GM12891 (cell line): ENCODE measurements at regions not wholly inside any gene's neighbourhood (a gene's known extent, or its start where the extent isn't known, plus 50 kb on each side); places are given as distances from the start of the nearest gene placed in this dataset.

Experiments used
- POLR2A ChIP-seq: IDR thresholded peaks from 2 replicates; pipeline ENCODE4 v1.6.1; 2011; ENCODE audit warnings: low read depth, low read length, control low read depth
- POLR2AphosphoS5 ChIP-seq: IDR thresholded peaks from 2 replicates; pipeline ENCODE4 v1.6.1; 2011; ENCODE audit warnings: low read depth, low read length, control low read depth

DNA sequence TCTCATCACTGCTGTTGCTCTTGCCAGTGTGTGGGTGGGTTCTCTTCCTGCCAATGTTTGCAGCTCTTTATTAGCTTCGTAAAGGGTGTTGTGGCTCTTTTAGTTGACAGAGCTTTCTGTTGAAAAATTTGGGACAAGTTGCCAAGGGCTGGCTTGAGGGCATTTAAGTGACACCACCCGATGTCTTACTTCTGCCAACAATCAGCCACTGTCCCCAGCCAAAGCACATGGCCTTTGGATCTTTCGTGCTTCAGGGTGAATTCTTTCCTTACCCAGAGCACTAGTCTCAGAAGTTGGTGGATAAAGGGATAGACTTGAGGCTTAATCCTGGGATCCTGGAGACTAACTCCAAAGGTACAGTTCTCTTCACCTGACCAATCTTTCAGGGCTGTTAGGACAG is 113.6 kb downstream of the SOX3 start:
- TF ChIP-seq POLR2A (no peak), POLR2AphosphoS5 (no peak)
